Tibial nerve (tissue), 4 donors: ENCODE measurements at regions not wholly inside any gene's neighbourhood (a gene's known extent, or its start where the extent isn't known, plus 50 kb on each side); places are given as distances from the start of the nearest gene placed in this dataset.
"Not testable (repeated sequence)": the region's sequence is repeated elsewhere in the genome, so short reads cannot be mapped to it uniquely, and the experiment has no call there.

ENCODE experiments used
- DNase-seq, 2 donors: peaks; one replicate each; pipeline ENCODE4 v3.0.0-alpha.2; 2019; ENCODE audit warnings: low spot score in 2 of 2
- H3K27ac ChIP-seq, 4 donors: fragments of 200-600 bp; sonication (generic) in 3 of 4; one replicate each; pipeline ENCODE4 v1.5.1; 2017 to 2019; ENCODE audit warnings: mild to moderate bottlenecking in 1 of 4
- H3K27me3 ChIP-seq, 2 donors: fragments of 200-600 bp; sonication (generic) in 1 of 2; one replicate each; pipeline versions ENCODE4 v1.5.1 to v1.6.0; 2017 to 2019
- H3K36me3 ChIP-seq, 3 donors: fragments of 200-600 bp; sonication (generic); one replicate each; pipeline ENCODE4 v1.5.1; 2018 to 2019
- H3K4me1 ChIP-seq, 4 donors: fragments of 200-600 bp; sonication (generic) in 3 of 4; one replicate each; pipeline ENCODE4 v1.5.1; 2017 to 2019
- H3K4me3 ChIP-seq, 4 donors: fragments of 200-600 bp; sonication (generic) in 3 of 4; one replicate each; pipeline ENCODE4 v1.5.1; 2017 to 2019; ENCODE audit warnings: mild to moderate bottlenecking in 1 of 4, moderate library complexity in 1 of 4
- H3K9me3 ChIP-seq, 4 donors: fragments of 200-600 bp; sonication (generic) in 3 of 4; one replicate each; pipeline ENCODE4 v1.5.1; 2017 to 2019
- CTCF ChIP-seq, 5 experiments: fragments of 200-600 bp in 3 of 5; fragments of 450-650 bp in 2 of 5; sonication (generic) in 3 of 5; IDR thresholded peaks; one replicate each; pipeline ENCODE4 v1.5.1; 2016 to 2019; ENCODE audit warnings: antibody characterized with exemption in 5 of 5, mild to moderate bottlenecking in 3 of 5, moderate library complexity in 2 of 5
- EP300 ChIP-seq, 2 donors: sonication (generic); formaldehyde crosslinking; IDR thresholded peaks; one replicate each; pipeline ENCODE4 v1.6.1; 2017; ENCODE audit warnings: antibody characterized with exemption in 2 of 2, mild to moderate bottlenecking in 1 of 2
- POLR2A ChIP-seq, 2 donors: fragments of 450-650 bp; IDR thresholded peaks; one replicate each; pipeline ENCODE4 v1.6.1; 2017; ENCODE audit warnings: antibody characterized with exemption in 2 of 2, mild to moderate bottlenecking in 2 of 2, moderate library complexity in 2 of 2
- WGBS, 2 donors: methylation state at CpG; one replicate each; pipeline ENCODE4 v1.1.5; 2018; 5-methylcytosine and 5-hydroxymethylcytosine counted together

- Histone ChIP-seq H3K4me1 (no peaks in the 10 kb centered on the region), H3K27ac (no peak overlapping the region), H3K4me3 (no peak overlapping the region), H3K27me3 (no peaks in the 10 kb centered on the region), H3K36me3 (no peaks in the 10 kb centered on the region), H3K9me3 (peaks cover 0 to 13% (median 0%) of the 10 kb centered on the region in 4 donors)
- 72 to 92% methylated on average over 2 of the region's 2 CpGs for WGBS, 2 donors
- DNase-seq: no peak
- TF ChIP-seq EP300 (IDR thresholded peaks at IDR 0.05): no peak
Observed at GRCh38 chr6:137610702-137611101, 116.5 kb upstream of the OLIG3 start.

- DNase-seq: no peak
- Histone ChIP-seq H3K36me3 (no peaks in the 10 kb centered on the region), H3K9me3 (no peaks in the 10 kb centered on the region), H3K27me3 (no peaks in the 10 kb centered on the region), H3K4me3 (no peak overlapping the region), H3K27ac (no peak overlapping the region), H3K4me1 (no peaks in the 10 kb centered on the region)
- TF ChIP-seq CTCF (IDR thresholded peaks at IDR 0.05): no peak
- TF ChIP-seq POLR2A (IDR thresholded peaks at IDR 0.05): no peak
- 54 to 59% methylated on average over 4 of the region's 4 CpGs for WGBS, 2 donors
Observed at GRCh38 chr6:137623293-137623692, 129.1 kb upstream of the OLIG3 start.

GRCh38 chr6:137625100-137625661 is 131.0 kb upstream of the OLIG3 start:
- no peak for DNase-seq
- no peak for TF ChIP-seq EP300 (IDR thresholded peaks at IDR 0.05)
- no peak for TF ChIP-seq CTCF (IDR thresholded peaks at IDR 0.05)
- no peak for TF ChIP-seq POLR2A (IDR thresholded peaks at IDR 0.05)
- WGBS, 2 donors: 87 to 92% methylated on average over 8 of the region's 8 CpGs

GRCh38 chr6:137625808-137626207 is 131.6 kb upstream of the OLIG3 start:
- Histone ChIP-seq H3K4me1 (no peaks in the 10 kb centered on the region), H3K4me3 (no peak overlapping the region), H3K9me3 (no peaks in the 10 kb centered on the region), H3K36me3 (no peaks in the 10 kb centered on the region), H3K27me3 (no peaks in the 10 kb centered on the region), H3K27ac (no peak overlapping the region)
- TF ChIP-seq POLR2A (IDR thresholded peaks at IDR 0.05) (no peak), EP300 (IDR thresholded peaks at IDR 0.05) (no peak), CTCF (IDR thresholded peaks at IDR 0.05) (no peak)
- DNase-seq: no peak
- WGBS, 2 donors: 59 to 63% methylated on average over 7 of the region's 7 CpGs

More at GRCh38 chr6:137625100-137625661, 131.0 kb upstream of the OLIG3 start:
- no peak overlapping the region for H3K4me3 ChIP-seq
- H3K4me1 ChIP-seq: no peaks in the 10 kb centered on the region
- H3K36me3 ChIP-seq: no peaks in the 10 kb centered on the region
- no peaks in the 10 kb centered on the region for H3K9me3 ChIP-seq
- H3K27me3 ChIP-seq: no peaks in the 10 kb centered on the region
- no peak overlapping the region for H3K27ac ChIP-seq

GRCh38 chr6:137630666-137631065 is 136.5 kb upstream of the OLIG3 start:
- Histone ChIP-seq H3K36me3 (no peaks in the 10 kb centered on the region), H3K4me3 (no peak overlapping the region), H3K27me3 (no peaks in the 10 kb centered on the region), H3K27ac (no peak overlapping the region), H3K4me1 (no peaks in the 10 kb centered on the region), H3K9me3 (no peaks in the 10 kb centered on the region)
- 28 to 64% methylated on average over 1 of the region's 1 CpG for WGBS, 2 donors
- TF ChIP-seq CTCF (IDR thresholded peaks at IDR 0.05): no peak
- TF ChIP-seq POLR2A (IDR thresholded peaks at IDR 0.05): no peak
- no peak for DNase-seq

- WGBS, 2 donors: 90 to 94% methylated on average over 2 of the region's 2 CpGs
- H3K9me3 ChIP-seq: no peaks in the 10 kb centered on the region
Observed at GRCh38 chr6:137631323-137631722, 137.1 kb upstream of the OLIG3 start.

GRCh38 chr6:137634177-137634576 is 140.0 kb upstream of the OLIG3 start:
- H3K36me3 ChIP-seq, H3K4me3 ChIP-seq, H3K9me3 ChIP-seq, DNase-seq, H3K27me3 ChIP-seq, H3K27ac ChIP-seq: not testable (repeated sequence)
- H3K4me1 ChIP-seq: peaks cover 0 to 13% (median 2%) of the 10 kb centered on the region in 4 donors
- 74 to 97% methylated on average over 9 of the region's 9 CpGs for WGBS, 2 donors

More at GRCh38 chr6:137631323-137631722, 137.1 kb upstream of the OLIG3 start:
- DNase-seq: no peak
- Histone ChIP-seq H3K4me3 (no peak overlapping the region), H3K4me1 (no peaks in the 10 kb centered on the region), H3K27ac (no peak overlapping the region), H3K36me3 (no peaks in the 10 kb centered on the region), H3K27me3 (no peaks in the 10 kb centered on the region)
- TF ChIP-seq POLR2A (IDR thresholded peaks at IDR 0.05) (no peak), EP300 (IDR thresholded peaks at IDR 0.05) (no peak), CTCF (IDR thresholded peaks at IDR 0.05) (no peak)
